HepG2 (cell line): ENCODE measurements at regions not wholly inside any gene's neighbourhood (a gene's known extent, or its start where the extent isn't known, plus 50 kb on each side); places are given as distances from the start of the nearest gene placed in this dataset.

Experiments used
- CREB1 ChIP-seq, 2 experiments: fragments of 450-650 bp in 1 of 2; IDR thresholded peaks; 2 replicates each; pipeline ENCODE4 v1.6.1; 2016 to 2017; ENCODE audit warnings: control low read depth in 1 of 2, mild to moderate bottlenecking in 1 of 2, missing compliant biosample characterization in 1 of 2, missing genetic modification characterization in 1 of 2
- ETV6 ChIP-seq: sonication (generic); formaldehyde crosslinking; conservative IDR thresholded peaks from 2 replicates; pipeline ENCODE4 v1.4.0; 2020; ENCODE audit warnings: missing genetic modification reagents

DNA sequence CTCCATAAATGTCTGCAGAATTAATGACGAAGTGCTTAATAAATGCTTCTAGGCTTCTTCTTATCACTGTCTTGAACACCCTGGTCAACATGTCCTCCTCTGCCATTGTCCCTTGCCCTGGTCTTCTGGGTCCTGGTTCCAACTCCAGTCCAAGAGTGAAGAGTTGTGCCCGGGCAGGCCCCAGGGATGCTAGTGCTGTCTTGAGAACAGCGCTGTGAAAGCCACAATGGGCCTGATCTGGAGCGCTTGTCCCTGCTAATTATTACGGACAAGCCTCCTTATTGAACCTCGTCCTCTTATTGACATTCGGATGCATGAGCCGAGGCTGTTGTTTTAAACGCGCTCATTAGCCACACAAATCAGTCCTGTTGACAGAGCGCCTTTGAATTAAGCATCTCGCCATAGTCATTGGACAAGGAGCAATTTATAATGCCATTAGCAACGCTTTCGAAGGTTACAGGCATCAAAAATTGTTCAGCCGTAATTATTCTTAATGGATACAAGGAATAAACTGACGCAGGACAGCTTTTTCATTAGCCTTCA is 211.6 kb upstream of the POU3F1 start:
- TF ChIP-seq CREB1 (IDR thresholded peaks at IDR 0.05) (no peak), CREB1 (CRISPR knock-in tag; IDR thresholded peaks at IDR 0.05) (no peak), ETV6 (CRISPR knock-in tag) (no peak)
